Thoracic aorta (tissue), 2 donors: ENCODE measurements at regions not wholly inside any gene's neighbourhood (a gene's known extent, or its start where the extent isn't known, plus 50 kb on each side); places are given as distances from the start of the nearest gene placed in this dataset.

Experiments
- ATAC-seq: fragments of 150-250 bp; one replicate; pipeline ENCODE4 v1.8.0; 2017; ENCODE audit warnings: low read depth; ENCODE audit not compliant: insufficient number of reproducible peaks, low FRiP score
- DNase-seq: peaks from one replicate; pipeline ENCODE4 v3.0.0-alpha.2; 2020; ENCODE audit warnings: low spot score
- H3K27ac ChIP-seq, 2 donors: fragments of 200-600 bp; sonication (generic); 1 replicate in 1 of 2; 2 replicates in 1 of 2; pipeline ENCODE4 v1.5.1; 2016; ENCODE audit warnings: mild to moderate bottlenecking in 2 of 2, moderate library complexity in 2 of 2
- H3K27me3 ChIP-seq: fragments of 200-600 bp; sonication (generic); replicated peaks from 2 replicates; pipeline ENCODE4 v1.6.0; 2016; ENCODE audit warnings: mild to moderate bottlenecking; ENCODE audit not compliant: insufficient read depth
- H3K36me3 ChIP-seq: fragments of 200-600 bp; sonication (generic); one replicate; pipeline ENCODE4 v1.5.1; 2016
- H3K4me1 ChIP-seq, 2 donors: fragments of 200-600 bp; sonication (generic); 1 replicate in 1 of 2; 2 replicates in 1 of 2; pipeline versions ENCODE4 v1.5.1 to v1.6.0; 2016; ENCODE audit warnings: low read depth in 2 of 2, mild to moderate bottlenecking in 1 of 2; ENCODE audit not compliant: control insufficient read depth in 1 of 2
- H3K4me3 ChIP-seq: fragments of 200-600 bp; sonication (generic); 2 replicates; pipeline ENCODE4 v1.5.1; 2016; ENCODE audit warnings: mild to moderate bottlenecking
- H3K9me3 ChIP-seq: fragments of 200-600 bp; sonication (generic); 2 replicates; pipeline ENCODE4 v1.5.1; 2016
- TF ChIP-seq, protein P1 (sequence below): fragments of 200-600 bp; sonication (generic); IDR thresholded peaks from one replicate; pipeline ENCODE4 v1.5.1; 2019; ENCODE audit warnings: antibody characterized with exemption

DNA sequence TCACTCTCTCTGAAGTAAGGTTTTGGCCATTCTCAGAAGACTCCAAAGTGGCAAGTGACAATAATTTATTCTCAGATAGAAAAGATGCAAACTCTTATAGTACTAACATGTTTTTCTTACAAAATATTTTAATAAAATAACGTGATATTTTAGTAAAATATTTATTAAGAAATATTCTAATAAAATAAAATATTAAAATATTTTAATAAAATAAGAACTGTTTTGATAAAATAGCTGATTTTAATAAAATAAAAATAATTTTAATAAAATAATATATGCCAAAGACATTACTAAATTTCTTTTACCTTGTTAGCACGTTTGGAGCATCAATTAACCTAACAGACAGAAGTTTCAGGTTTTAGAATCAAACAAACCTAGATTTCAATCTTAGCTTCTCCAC is 424.0 kb upstream of the NECTIN3 start:
- ATAC-seq (no peak), DNase-seq (no peak)
- Histone ChIP-seq H3K27ac (no peak overlapping the region), H3K9me3 (no peaks in the 10 kb centered on the region), H3K4me3 (no peak overlapping the region), H3K27me3 (no peaks in the 10 kb centered on the region), H3K4me1 (no peaks in the 10 kb centered on the region), H3K36me3 (no peaks in the 10 kb centered on the region)
- TF ChIP-seq, protein P1, sequence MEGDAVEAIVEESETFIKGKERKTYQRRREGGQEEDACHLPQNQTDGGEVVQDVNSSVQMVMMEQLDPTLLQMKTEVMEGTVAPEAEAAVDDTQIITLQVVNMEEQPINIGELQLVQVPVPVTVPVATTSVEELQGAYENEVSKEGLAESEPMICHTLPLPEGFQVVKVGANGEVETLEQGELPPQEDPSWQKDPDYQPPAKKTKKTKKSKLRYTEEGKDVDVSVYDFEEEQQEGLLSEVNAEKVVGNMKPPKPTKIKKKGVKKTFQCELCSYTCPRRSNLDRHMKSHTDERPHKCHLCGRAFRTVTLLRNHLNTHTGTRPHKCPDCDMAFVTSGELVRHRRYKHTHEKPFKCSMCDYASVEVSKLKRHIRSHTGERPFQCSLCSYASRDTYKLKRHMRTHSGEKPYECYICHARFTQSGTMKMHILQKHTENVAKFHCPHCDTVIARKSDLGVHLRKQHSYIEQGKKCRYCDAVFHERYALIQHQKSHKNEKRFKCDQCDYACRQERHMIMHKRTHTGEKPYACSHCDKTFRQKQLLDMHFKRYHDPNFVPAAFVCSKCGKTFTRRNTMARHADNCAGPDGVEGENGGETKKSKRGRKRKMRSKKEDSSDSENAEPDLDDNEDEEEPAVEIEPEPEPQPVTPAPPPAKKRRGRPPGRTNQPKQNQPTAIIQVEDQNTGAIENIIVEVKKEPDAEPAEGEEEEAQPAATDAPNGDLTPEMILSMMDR: no peak

DNA sequence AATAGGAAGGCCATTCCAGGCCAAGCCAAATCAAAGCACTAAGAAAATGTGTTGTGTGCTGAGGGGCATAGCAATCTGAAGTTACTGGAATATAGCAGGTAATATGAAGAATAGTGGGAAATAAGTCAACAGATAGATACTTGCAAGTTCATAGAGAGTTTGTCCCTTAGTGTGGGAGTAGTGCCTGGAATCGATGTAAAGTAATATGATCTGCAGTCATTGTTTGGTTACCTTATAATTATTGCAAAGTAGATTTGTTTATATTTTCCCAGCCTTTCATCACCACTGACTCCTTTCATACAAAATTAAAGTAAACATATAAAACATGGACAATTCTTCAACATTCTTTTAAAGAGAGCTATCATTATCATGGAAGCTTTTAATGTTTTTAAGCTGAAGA is 420.9 kb upstream of the NECTIN3 start:
- no peak for ATAC-seq
- Histone ChIP-seq H3K27ac (no peak overlapping the region), H3K9me3 (no peaks in the 10 kb centered on the region), H3K4me3 (no peak overlapping the region), H3K27me3 (no peaks in the 10 kb centered on the region), H3K36me3 (no peaks in the 10 kb centered on the region), H3K4me1 (peaks cover 6 to 11% of the 10 kb centered on the region in 2 donors)
- TF ChIP-seq, protein P1: no peak
- no peak for DNase-seq

DNA sequence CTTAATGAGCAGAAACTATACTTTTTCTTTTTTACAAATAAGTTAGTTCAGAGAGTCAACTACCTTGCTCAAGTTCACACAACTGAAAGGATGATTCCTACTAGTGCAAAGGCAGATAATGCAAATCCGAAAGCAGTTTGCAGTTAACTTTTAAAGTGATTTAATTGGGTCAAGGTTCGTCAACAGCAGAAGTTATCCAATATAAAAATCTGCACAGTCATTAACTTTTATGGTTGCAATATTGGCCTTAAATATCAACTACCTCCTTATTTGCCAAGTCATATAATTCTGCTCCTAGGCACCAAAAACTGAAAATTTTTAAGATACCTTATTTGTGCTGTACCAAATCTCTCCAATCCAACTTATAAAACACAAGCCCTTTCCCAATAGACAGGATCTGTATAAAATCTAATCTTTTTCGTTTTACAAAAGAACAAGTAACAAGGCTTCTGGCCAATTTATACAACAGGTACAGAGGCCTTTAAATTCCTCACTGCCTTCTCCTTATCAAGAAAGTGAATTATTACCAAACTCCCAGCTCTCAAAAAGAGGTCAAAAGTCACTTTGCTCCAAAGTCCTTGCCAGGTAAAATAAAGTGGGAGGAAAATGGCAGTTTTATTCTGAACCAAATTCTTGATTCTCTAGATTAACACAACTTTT is 416.6 kb upstream of the NECTIN3 start:
- Histone ChIP-seq H3K27me3 (no peaks in the 10 kb centered on the region), H3K9me3 (no peaks in the 10 kb centered on the region), H3K27ac (no peak overlapping the region), H3K36me3 (no peaks in the 10 kb centered on the region), H3K4me3 (no peak overlapping the region), H3K4me1 (peaks cover 6 to 11% of the 10 kb centered on the region in 2 donors)
- DNase-seq (no peak), ATAC-seq (no peak)
- TF ChIP-seq, protein P1: no peak

DNA sequence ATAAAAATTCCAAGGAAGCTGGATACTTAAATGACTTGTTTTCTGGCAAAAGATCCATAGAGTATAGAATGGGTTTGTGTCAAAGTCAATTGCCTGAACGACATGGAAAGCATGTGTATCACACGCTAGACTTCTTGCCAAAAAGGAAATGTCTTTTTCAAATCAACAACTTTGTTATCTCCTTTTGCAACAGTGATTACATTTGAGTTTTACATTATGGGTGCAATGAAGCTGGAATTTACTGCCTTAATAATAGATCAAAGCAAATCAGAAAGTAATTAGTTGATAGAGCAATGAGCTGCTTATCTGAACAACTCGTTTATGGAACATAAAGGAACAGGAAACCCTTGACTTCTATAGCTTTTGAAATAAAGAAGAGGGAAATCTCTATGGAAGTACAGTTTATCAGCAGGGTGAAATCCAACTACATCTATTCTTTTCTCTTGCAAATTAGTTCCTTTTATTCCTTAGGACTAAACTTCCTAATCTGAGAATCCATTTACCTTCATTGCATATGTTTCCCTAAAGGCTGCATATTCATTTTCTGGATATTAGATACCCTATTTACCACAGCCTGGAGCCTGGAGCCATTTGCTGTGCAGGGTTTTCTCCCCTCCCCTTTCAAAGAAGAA is 415.1 kb upstream of the NECTIN3 start:
- Histone ChIP-seq H3K4me1 (peaks cover 6 to 11% of the 10 kb centered on the region in 2 donors), H3K27ac (no peak overlapping the region), H3K36me3 (no peaks in the 10 kb centered on the region), H3K27me3 (no peaks in the 10 kb centered on the region), H3K9me3 (no peaks in the 10 kb centered on the region), H3K4me3 (no peak overlapping the region)
- no peak for DNase-seq
- ATAC-seq: no peak
- TF ChIP-seq, protein P1: no peak

DNA sequence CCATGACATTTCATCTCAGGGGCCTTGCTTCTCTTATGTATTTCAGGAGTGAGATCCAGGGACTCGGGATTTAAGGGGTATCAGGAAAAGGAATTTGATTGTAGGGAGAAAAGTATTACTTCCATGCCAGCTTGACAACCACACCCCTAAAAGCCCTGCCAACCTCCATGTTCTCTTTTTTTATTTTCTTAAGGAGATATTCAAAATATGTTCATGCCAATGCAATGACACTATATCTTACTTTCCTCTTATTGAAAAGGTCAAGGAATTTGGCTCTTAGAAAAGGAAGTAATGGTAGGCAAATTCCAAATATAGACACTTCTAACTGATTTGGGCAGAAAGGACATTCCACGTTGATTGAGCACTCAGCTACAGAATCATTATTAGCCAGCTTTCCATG is 407.5 kb upstream of the NECTIN3 start:
- Histone ChIP-seq H3K4me3 (no peak overlapping the region), H3K27ac (no peak overlapping the region), H3K27me3 (no peaks in the 10 kb centered on the region), H3K36me3 (no peaks in the 10 kb centered on the region), H3K9me3 (no peaks in the 10 kb centered on the region), H3K4me1 (peaks cover 4 to 7% of the 10 kb centered on the region in 2 donors)
- TF ChIP-seq, protein P1: no peak
- DNase-seq (no peak), ATAC-seq (peak; percentile 60)
